HCT116 (cell line): ENCODE measurements at regions not wholly inside any gene's neighbourhood (a gene's known extent, or its start where the extent isn't known, plus 50 kb on each side); places are given as distances from the start of the nearest gene placed in this dataset.

Experiments used
- ATAC-seq: fragments of 200-7000 bp; cut with Tn5 transposase; 2 replicates; pipeline ENCODE4 v1.9.1; 2020; ENCODE audit warnings: mild to moderate bottlenecking, moderate library complexity
- BruUV-seq: library from RNA; stranded (reverse); fragments of 400-500 nt; replicated peaks from 2 replicates; lab custom pipeline; 2021; lab: Mats Ljungman, UMichigan
- CTCF ChIA-PET: fragments of 300-600 bp; sonication (Branson Sonifier 250); formaldehyde crosslinking; loops from one replicate; lab custom pipeline; 2021; ENCODE audit warnings: antibody characterized with exemption; lab: Charles Lee
- POLR2A ChIA-PET: fragments of 300-600, 350-600 bp; sonication (Branson Sonifier 250); formaldehyde crosslinking; loops from one replicate; lab custom pipeline; 2021; ENCODE audit warnings: antibody characterized with exemption; lab: Charles Lee
- RAD21 ChIA-PET, 2 experiments: fragments of 300-600 bp; sonication (Branson Sonifier 250); formaldehyde crosslinking; loops; one replicate each; lab custom pipeline; 2023; ENCODE audit warnings: low total read pairs in 2 of 2; ENCODE audit not compliant: uncharacterized antibody in 2 of 2, unreplicated experiment in 2 of 2, low non-redundant PET in 1 of 2; lab: Charles Lee
- DNase-seq: peaks from one replicate; pipeline ENCODE4 v3.0.0-alpha.2; 2010; ENCODE audit warnings: low read depth, low spot score
- H2AFZ ChIP-seq: fragments of 200-600 bp; shearing (Covaris generic), sonication (generic); 2 replicates; pipeline ENCODE4 v1.6.1; 2017; ENCODE audit warnings: low read depth, mixed run types, mixed read lengths, antibody characterized with exemption, low read length; ENCODE audit not compliant: poor library complexity, severe bottlenecking
- H3K27ac ChIP-seq: 2 replicates; pipeline ENCODE4 v1.5.1; 2012; ENCODE audit warnings: low read depth, low read length
- H3K27me3 ChIP-seq: fragments of 200-600 bp; sonication (generic); 2 replicates; pipeline ENCODE4 v1.6.1; 2016; ENCODE audit warnings: mixed run types, low read length, mixed read lengths; ENCODE audit not compliant: insufficient read depth
- H3K36me3 ChIP-seq, 2 experiments: fragments of 200-500 bp in 1 of 2; fragments of 200-600 bp in 1 of 2; sonication (Bioruptor generic) in 1 of 2; sonication (generic) in 1 of 2; 2 replicates each; pipeline versions ENCODE4 v1.5.1 to v1.6.1; 2014 to 2016; ENCODE audit warnings: low read length in 2 of 2, inconsistent platforms in 1 of 2, mixed read lengths in 1 of 2, mixed run types in 1 of 2; ENCODE audit not compliant: insufficient read depth in 2 of 2, control insufficient read depth in 1 of 2
- H3K4me1 ChIP-seq, 2 experiments: fragments of 200-600 bp in 1 of 2; sonication (generic) in 1 of 2; 2 replicates each; pipeline versions ENCODE4 v1.5.1 to v1.6.1; 2012 to 2017; ENCODE audit warnings: low read length in 2 of 2, inconsistent platforms in 1 of 2, mild to moderate bottlenecking in 1 of 2, mixed read lengths in 1 of 2, mixed run types in 1 of 2, moderate library complexity in 1 of 2; ENCODE audit not compliant: insufficient read depth in 2 of 2, control insufficient read depth in 1 of 2
- H3K4me2 ChIP-seq: fragments of 200-600 bp; sonication (generic); 2 replicates; pipeline ENCODE4 v1.6.1; 2017; ENCODE audit warnings: mixed run types, low read length, mixed read lengths
- H3K4me3 ChIP-seq, 2 experiments: fragments of 200-600 bp in 1 of 2; sonication (generic) in 1 of 2; replicated peaks in 1 of 2; 2 replicates each; pipeline ENCODE4 v1.5.1; 2011 to 2016; ENCODE audit warnings: low read length in 2 of 2, control low read depth in 1 of 2, low read depth in 1 of 2, mild to moderate bottlenecking in 1 of 2, mixed read lengths in 1 of 2, mixed run types in 1 of 2
- H3K79me2 ChIP-seq: fragments of 200-600 bp; sonication (generic); 2 replicates; pipeline ENCODE4 v1.6.1; 2017; ENCODE audit warnings: mild to moderate bottlenecking, mixed run types, low read length, moderate library complexity, mixed read lengths; ENCODE audit not compliant: insufficient read depth
- H3K9ac ChIP-seq: fragments of 200-600 bp; sonication (generic); 2 replicates; pipeline ENCODE4 v1.6.1; 2016; ENCODE audit warnings: low read length, mixed read lengths
- H3K9me2 ChIP-seq: fragments of 200-600 bp; sonication (generic), shearing (Covaris generic); 2 replicates; pipeline ENCODE4 v1.6.1; 2017; ENCODE audit warnings: mixed run types, mild to moderate bottlenecking, moderate library complexity; ENCODE audit not compliant: insufficient read depth
- H3K9me3 ChIP-seq, 2 experiments: fragments of 200-500 bp in 1 of 2; fragments of 200-600 bp in 1 of 2; sonication (Bioruptor generic) in 1 of 2; sonication (generic) in 1 of 2; 2 replicates each; pipeline ENCODE4 v1.6.1; 2014 to 2017; ENCODE audit warnings: low read length in 2 of 2, mixed read lengths in 2 of 2, inconsistent platforms in 1 of 2, low read depth in 1 of 2, mild to moderate bottlenecking in 1 of 2, mixed run types in 1 of 2, moderate library complexity in 1 of 2; ENCODE audit not compliant: control insufficient read depth in 1 of 2, insufficient read depth in 1 of 2
- H4K20me1 ChIP-seq: fragments of 200-600 bp; sonication (generic), shearing (Covaris generic); 2 replicates; pipeline ENCODE4 v1.6.1; 2017; ENCODE audit warnings: mixed run types, mild to moderate bottlenecking, moderate library complexity; ENCODE audit not compliant: insufficient read depth
- CBX3 ChIP-seq: IDR thresholded peaks from 2 replicates; pipeline ENCODE4 v1.6.1; 2012; ENCODE audit warnings: low read depth
- EGR1 ChIP-seq: IDR thresholded peaks from 2 replicates; pipeline ENCODE4 v1.6.1; 2012; ENCODE audit warnings: low read depth
- ELF1 ChIP-seq: IDR thresholded peaks from 2 replicates; pipeline ENCODE4 v1.6.1; 2012; ENCODE audit warnings: low read depth, borderline replicate concordance
- EZH2phosphoT487 ChIP-seq: fragments of 200-600 bp; IDR thresholded peaks from 2 replicates; pipeline ENCODE4 v1.6.1; 2018; ENCODE audit warnings: antibody characterized with exemption, borderline replicate concordance
- JUND ChIP-seq: IDR thresholded peaks from 2 replicates; pipeline ENCODE4 v1.6.1; 2012
- POLR2AphosphoS5 ChIP-seq: IDR thresholded peaks from 2 replicates; pipeline ENCODE4 v1.6.1; 2011; ENCODE audit warnings: mild to moderate bottlenecking, low read depth, low read length, moderate library complexity
- SIN3A ChIP-seq: IDR thresholded peaks from 2 replicates; pipeline ENCODE4 v1.6.1; 2012; ENCODE audit warnings: low read depth
- SP1 ChIP-seq: IDR thresholded peaks from 2 replicates; pipeline ENCODE4 v1.6.1; 2012; ENCODE audit warnings: low read depth
- TCF7L2 ChIP-seq: IDR thresholded peaks from 2 replicates; pipeline ENCODE4 v1.7.0; 2011; ENCODE audit warnings: borderline replicate concordance, inconsistent platforms; ENCODE audit not compliant: insufficient read depth, insufficient read length; ENCODE audit errors: extremely low read depth
- ZFX ChIP-seq: fragments of 450-650 bp; IDR thresholded peaks from 2 replicates; pipeline ENCODE4 v1.6.1; 2017
- intact Hi-C: fragments of 100-400 bp; cut with micrococcal nuclease; formaldehyde crosslinking; loops from 2 replicates; pipeline ENCODE4 v1.10.0; 2022
- TF ChIP-seq, protein P1 (sequence below): IDR thresholded peaks from 2 replicates; pipeline ENCODE4 v1.6.1; 2012
- TF ChIP-seq, protein P2 (sequence below): IDR thresholded peaks from 2 replicates; pipeline ENCODE4 v1.6.1; 2012
- TF ChIP-seq, protein P3 (sequence below): IDR thresholded peaks from 2 replicates; pipeline ENCODE4 v1.6.1; 2012; ENCODE audit warnings: low read depth
- TF ChIP-seq, protein P4 (sequence below): IDR thresholded peaks from 2 replicates; pipeline ENCODE4 v1.6.1; 2011; ENCODE audit warnings: mild to moderate bottlenecking, low read length, moderate library complexity; ENCODE audit not compliant: insufficient replicate concordance; ENCODE audit errors: extremely low read depth
- TF ChIP-seq, protein P5 (sequence below), 3 experiments: fragments of 200-600 bp in 1 of 3; sonication (generic) in 1 of 3; IDR thresholded peaks in 2 of 3; conservative IDR thresholded peaks in 1 of 3; 2 replicates each; pipeline ENCODE4 v1.5.1; 2012 to 2017; ENCODE audit warnings: low read depth in 2 of 3, low read length in 2 of 3, antibody characterized with exemption in 1 of 3, borderline replicate concordance in 1 of 3, control low read depth in 1 of 3, mild to moderate bottlenecking in 1 of 3, mixed read lengths in 1 of 3, mixed run types in 1 of 3, moderate library complexity in 1 of 3; ENCODE audit not compliant: insufficient read depth in 1 of 3

DNA sequence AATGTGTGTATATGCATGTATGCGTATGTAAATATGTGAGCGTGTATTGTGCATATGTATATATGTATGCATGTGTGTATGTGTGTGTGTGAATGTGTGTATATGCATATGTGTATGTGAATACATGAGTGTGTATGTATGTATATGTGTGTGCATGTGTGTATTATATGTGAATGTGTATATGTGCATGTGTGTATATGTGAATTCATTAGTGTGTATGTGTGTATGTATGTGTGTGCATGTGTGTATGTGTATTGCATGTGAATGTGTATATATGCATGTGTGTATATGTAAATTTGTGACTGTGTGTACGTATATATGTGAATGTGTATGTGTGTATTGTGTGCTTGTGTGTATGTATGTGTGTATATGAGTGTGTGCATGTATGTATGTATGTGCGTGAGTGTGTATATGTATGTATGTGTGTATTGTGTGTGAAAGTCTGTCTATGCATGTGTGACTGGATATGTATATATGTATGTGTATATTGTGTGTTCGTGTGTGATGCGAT lies 455.9 kb downstream of the TYW1 start:
- CTCF ChIA-PET = no interaction called here
- POLR2A ChIA-PET = no interaction called here
- H2AFZ ChIP-seq = no peak overlapping the region
- H3K36me3 ChIP-seq = no peaks in the 10 kb centered on the region
- no peaks in the 10 kb centered on the region for H3K4me1 ChIP-seq
- intact Hi-C loops = no loop called here
- RAD21 ChIA-PET = no interaction called here
- no peaks in the 10 kb centered on the region for H3K9me3 ChIP-seq
- no peak overlapping the region for H3K9ac ChIP-seq
- TF ChIP-seq EGR1 (no peak), EZH2phosphoT487 (no peak), SP1 (no peak), TCF7L2 (no peak), POLR2AphosphoS5 (no peak), CBX3 (no peak), SIN3A (no peak), JUND (no peak), ZFX (no peak), ELF1 (no peak)
- TF ChIP-seq, protein P1, sequence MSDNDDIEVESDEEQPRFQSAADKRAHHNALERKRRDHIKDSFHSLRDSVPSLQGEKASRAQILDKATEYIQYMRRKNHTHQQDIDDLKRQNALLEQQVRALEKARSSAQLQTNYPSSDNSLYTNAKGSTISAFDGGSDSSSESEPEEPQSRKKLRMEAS = no peak
- TF ChIP-seq, protein P2, sequence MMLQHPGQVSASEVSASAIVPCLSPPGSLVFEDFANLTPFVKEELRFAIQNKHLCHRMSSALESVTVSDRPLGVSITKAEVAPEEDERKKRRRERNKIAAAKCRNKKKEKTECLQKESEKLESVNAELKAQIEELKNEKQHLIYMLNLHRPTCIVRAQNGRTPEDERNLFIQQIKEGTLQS = no peak
- TF ChIP-seq, protein P3, sequence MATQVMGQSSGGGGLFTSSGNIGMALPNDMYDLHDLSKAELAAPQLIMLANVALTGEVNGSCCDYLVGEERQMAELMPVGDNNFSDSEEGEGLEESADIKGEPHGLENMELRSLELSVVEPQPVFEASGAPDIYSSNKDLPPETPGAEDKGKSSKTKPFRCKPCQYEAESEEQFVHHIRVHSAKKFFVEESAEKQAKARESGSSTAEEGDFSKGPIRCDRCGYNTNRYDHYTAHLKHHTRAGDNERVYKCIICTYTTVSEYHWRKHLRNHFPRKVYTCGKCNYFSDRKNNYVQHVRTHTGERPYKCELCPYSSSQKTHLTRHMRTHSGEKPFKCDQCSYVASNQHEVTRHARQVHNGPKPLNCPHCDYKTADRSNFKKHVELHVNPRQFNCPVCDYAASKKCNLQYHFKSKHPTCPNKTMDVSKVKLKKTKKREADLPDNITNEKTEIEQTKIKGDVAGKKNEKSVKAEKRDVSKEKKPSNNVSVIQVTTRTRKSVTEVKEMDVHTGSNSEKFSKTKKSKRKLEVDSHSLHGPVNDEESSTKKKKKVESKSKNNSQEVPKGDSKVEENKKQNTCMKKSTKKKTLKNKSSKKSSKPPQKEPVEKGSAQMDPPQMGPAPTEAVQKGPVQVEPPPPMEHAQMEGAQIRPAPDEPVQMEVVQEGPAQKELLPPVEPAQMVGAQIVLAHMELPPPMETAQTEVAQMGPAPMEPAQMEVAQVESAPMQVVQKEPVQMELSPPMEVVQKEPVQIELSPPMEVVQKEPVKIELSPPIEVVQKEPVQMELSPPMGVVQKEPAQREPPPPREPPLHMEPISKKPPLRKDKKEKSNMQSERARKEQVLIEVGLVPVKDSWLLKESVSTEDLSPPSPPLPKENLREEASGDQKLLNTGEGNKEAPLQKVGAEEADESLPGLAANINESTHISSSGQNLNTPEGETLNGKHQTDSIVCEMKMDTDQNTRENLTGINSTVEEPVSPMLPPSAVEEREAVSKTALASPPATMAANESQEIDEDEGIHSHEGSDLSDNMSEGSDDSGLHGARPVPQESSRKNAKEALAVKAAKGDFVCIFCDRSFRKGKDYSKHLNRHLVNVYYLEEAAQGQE = no peak
- TF ChIP-seq, protein P4, sequence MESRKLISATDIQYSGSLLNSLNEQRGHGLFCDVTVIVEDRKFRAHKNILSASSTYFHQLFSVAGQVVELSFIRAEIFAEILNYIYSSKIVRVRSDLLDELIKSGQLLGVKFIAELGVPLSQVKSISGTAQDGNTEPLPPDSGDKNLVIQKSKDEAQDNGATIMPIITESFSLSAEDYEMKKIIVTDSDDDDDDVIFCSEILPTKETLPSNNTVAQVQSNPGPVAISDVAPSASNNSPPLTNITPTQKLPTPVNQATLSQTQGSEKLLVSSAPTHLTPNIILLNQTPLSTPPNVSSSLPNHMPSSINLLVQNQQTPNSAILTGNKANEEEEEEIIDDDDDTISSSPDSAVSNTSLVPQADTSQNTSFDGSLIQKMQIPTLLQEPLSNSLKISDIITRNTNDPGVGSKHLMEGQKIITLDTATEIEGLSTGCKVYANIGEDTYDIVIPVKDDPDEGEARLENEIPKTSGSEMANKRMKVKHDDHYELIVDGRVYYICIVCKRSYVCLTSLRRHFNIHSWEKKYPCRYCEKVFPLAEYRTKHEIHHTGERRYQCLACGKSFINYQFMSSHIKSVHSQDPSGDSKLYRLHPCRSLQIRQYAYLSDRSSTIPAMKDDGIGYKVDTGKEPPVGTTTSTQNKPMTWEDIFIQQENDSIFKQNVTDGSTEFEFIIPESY = no peak
- TF ChIP-seq, protein P5, sequence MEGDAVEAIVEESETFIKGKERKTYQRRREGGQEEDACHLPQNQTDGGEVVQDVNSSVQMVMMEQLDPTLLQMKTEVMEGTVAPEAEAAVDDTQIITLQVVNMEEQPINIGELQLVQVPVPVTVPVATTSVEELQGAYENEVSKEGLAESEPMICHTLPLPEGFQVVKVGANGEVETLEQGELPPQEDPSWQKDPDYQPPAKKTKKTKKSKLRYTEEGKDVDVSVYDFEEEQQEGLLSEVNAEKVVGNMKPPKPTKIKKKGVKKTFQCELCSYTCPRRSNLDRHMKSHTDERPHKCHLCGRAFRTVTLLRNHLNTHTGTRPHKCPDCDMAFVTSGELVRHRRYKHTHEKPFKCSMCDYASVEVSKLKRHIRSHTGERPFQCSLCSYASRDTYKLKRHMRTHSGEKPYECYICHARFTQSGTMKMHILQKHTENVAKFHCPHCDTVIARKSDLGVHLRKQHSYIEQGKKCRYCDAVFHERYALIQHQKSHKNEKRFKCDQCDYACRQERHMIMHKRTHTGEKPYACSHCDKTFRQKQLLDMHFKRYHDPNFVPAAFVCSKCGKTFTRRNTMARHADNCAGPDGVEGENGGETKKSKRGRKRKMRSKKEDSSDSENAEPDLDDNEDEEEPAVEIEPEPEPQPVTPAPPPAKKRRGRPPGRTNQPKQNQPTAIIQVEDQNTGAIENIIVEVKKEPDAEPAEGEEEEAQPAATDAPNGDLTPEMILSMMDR (IDR thresholded peaks at IDR 0.05 in 2 of 3, conservative IDR thresholded peaks at IDR 0.05 in 1 of 3; ENCODE audit: borderline replicate concordance in 1 of 3, insufficient read depth in 1 of 3, low read depth in 2 of 3, low read length in 2 of 3) = no peak
- DNase-seq = no peak
- no peak overlapping the region for H3K4me3 ChIP-seq
- no peaks in the 10 kb centered on the region for H3K79me2 ChIP-seq
- no peaks in the 10 kb centered on the region for H4K20me1 ChIP-seq
- peaks cover 5% of the 10 kb centered on the region; the same call in 1 of the 2 replicates for H3K27me3 ChIP-seq
- H3K9me2 ChIP-seq = no peaks in the 10 kb centered on the region
- H3K27ac ChIP-seq = no peak overlapping the region
- ATAC-seq = no peak
- no TSS peak for BruUV-seq
- no peak overlapping the region for H3K4me2 ChIP-seq
